GM19452 (cell line): ENCODE measurements at regions not wholly inside any gene's neighbourhood (a gene's known extent, or its start where the extent isn't known, plus 50 kb on each side); places are given as distances from the start of the nearest gene placed in this dataset.
A peak's percentile ranks its signal among the peaks of the same experiment; 100 is the strongest.

Source experiments
- ATAC-seq: cut with Tn5 transposase; IDR thresholded peaks from one replicate; pipeline ENCODE4 v1.9.1; 2021; ENCODE audit not compliant: unreplicated experiment

- ATAC-seq: no peak
Measured at GRCh38 chrX:109312757-109313156, 169.1 kb downstream of the GUCY2F start.

- no peak for ATAC-seq
Measured at GRCh38 chrX:109310031-109310430, 171.9 kb downstream of the GUCY2F start.

GRCh38 chrX:109301177-109301576, 180.7 kb downstream of the GUCY2F start:
- ATAC-seq: no peak

DNA sequence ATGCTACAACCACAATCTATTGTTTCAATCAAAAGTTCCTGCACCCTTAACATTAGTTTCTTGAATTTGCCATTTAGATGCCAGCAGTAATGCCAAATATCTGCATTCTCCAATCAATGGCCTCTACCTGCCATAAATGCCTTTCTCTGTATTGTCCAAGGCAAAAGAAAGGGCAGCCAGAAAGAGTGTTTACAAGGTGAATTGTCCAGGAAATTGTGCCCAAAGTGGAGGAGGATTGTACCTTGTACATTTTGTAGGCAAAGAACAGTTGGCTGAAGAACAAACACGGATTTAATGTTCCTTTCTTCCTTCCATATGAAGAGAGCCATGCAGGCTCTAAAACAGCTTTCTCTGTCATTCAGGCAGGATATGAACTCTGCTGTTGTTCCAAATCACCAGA, 181.5 kb downstream of the GUCY2F start:
- ATAC-seq: no peak

DNA sequence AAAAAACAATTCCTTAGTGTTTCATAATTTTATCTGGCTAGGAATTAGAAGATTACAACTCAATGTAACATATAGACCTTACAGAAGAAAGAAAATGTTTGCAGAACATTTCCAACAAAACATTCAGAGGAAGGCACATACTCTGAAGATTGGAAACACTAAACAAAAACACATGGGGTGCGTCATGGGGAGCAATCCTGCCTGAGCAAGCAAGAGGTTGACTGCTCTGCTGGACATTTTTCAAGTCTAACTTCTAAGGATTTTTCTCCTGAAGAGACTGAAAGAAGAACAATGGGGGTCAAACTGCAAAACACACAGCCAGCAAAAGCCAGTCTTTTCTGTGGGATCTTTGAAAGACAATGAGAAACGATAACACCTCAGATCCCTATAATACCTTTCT, 182.8 kb downstream of the GUCY2F start:
- ATAC-seq: no peak

GRCh38 chrX:109294097-109294814, 187.6 kb downstream of the GUCY2F start:
- no peak for ATAC-seq

- ATAC-seq: peak; percentile 51
Measured at GRCh38 chrX:109283870-109284269, 198.0 kb downstream of the GUCY2F start.

GRCh38 chrX:109281483-109282275, 200.2 kb downstream of the GUCY2F start:
- peak; percentile 63 for ATAC-seq

- ATAC-seq: no peak
Measured at GRCh38 chrX:109274806-109275205, 207.1 kb downstream of the GUCY2F start.

- peak; percentile 97 for ATAC-seq
Measured at GRCh38 chrX:109270580-109271484, 211.1 kb downstream of the GUCY2F start.

- no peak for ATAC-seq
Measured at GRCh38 chrX:109268340-109268739, 213.5 kb downstream of the GUCY2F start.

DNA sequence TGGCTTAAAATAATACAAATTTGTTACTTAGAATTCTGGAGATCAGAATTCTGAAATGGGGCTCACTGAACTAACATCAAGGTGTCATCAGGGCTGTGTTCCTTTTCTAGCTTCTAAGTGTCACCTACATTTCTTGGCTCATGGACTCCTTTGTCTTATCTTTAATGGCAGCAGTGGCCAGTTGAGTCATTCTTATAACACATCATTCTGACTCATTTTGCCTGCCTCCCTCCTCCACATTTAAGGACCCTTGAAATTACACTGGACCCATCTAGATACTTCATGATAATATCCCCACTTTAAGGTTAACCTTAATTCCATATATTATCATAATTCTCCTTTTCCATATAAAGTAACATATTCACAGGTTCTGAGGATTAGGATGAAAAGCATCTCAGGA, 215.9 kb downstream of the GUCY2F start:
- no peak for ATAC-seq

GRCh38 chrX:109264878-109265277, 217.0 kb downstream of the GUCY2F start:
- peak; percentile 68 for ATAC-seq

GRCh38 chrX:109261279-109261678, 220.6 kb downstream of the GUCY2F start:
- ATAC-seq: no peak

DNA sequence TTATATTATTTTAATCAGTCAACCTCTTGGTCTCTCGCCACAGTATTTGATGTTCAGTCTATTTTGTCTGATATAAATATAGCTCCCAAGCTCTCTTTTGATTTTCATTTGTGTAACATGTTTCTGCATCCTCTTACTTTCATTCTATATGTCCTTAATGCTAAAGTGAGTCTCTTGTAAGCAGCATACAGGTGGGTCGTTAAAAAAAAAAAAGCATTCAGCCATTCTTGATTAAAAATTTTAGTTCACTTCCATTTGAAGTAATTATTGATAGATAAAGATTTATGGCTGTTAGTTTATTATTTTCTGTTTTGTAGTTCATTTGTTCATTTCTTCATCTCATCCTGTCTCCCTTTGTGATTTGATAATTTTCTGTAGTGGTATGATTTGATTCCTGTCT, 229.1 kb downstream of the GUCY2F start:
- no peak for ATAC-seq

DNA sequence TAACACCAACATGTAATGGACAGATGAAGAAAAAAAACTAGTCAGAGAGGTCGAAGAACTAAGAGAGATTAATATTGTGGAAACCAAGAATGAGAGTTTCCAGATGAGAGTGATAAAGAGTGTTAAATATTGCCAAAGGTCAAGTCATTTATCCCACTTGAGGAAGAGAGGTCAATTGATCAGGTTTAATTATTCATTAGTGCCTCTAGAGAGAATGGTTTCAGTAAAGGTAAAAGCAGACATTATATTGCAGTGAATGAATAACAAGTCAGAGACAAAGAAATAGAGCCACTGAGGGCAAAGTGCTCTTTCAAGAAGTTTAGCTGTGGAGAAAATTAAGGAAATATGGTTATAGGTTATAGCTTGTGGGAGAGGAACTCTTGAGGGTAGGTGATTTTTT, 263.1 kb downstream of the GUCY2F start:
- ATAC-seq: no peak

GRCh38 chrX:109199726-109200125, 282.2 kb downstream of the GUCY2F start:
- no peak for ATAC-seq

GRCh38 chrX:109190542-109190941, 291.3 kb downstream of the GUCY2F start:
- no peak for ATAC-seq

DNA sequence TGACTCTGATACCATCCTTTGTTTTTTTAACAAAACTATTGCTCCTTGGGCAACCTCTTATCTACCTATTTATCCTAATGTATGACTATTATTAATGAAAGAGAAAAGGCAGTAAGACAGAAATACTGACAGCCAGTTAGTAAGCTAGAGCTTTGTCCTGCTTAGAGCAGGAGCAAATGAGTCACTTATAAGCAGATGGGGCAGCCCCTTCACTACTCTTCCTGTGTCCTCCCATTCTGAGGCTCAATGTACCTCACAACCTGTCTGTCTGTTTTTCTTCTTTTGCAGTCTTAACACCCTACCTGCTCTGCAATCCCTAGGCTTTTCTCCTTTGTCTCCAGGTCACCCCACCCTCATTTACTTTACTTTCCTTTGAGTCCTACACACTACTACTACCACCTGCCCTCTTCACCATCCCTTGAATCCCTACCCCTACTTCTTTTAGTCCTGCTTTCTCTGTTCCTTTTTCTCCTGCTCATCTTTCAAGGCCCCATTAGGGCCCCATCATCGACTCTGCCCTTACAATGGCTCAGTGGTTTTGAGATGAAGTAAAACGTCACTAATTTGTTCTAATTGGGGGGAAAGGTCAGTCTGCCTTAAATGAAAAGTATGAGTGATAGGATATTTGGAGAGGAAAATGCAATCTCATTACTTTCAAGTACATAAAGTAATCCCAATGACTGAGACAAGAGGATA, 294.3 kb downstream of the GUCY2F start:
- peak; percentile 81 for ATAC-seq

- no peak for ATAC-seq
Measured at GRCh38 chrX:109186939-109187338, 294.9 kb downstream of the GUCY2F start.
